Left lobe of liver (tissue), 2 donors: ENCODE measurements at regions not wholly inside any gene's neighbourhood (a gene's known extent, or its start where the extent isn't known, plus 50 kb on each side); places are given as distances from the start of the nearest gene placed in this dataset.
"Not testable (repeated sequence)": the region's sequence is repeated elsewhere in the genome, so short reads cannot be mapped to it uniquely, and the experiment has no call there.

Experiments used
- ATAC-seq: fragments of 200-7000 bp; cut with Tn5 transposase; one replicate; pipeline ENCODE4 v1.9.1; 2020; ENCODE audit warnings: mild to moderate bottlenecking, moderate library complexity
- DNase-seq: peaks from one replicate; pipeline ENCODE4 v3.0.0-alpha.2; 2020; ENCODE audit warnings: low spot score
- donor health status: DM: no; HTN: no; CAD: no; lungs with moderate emphysema.
- donor health status: DM: no; HTN: yes; CAD: no.

DNA sequence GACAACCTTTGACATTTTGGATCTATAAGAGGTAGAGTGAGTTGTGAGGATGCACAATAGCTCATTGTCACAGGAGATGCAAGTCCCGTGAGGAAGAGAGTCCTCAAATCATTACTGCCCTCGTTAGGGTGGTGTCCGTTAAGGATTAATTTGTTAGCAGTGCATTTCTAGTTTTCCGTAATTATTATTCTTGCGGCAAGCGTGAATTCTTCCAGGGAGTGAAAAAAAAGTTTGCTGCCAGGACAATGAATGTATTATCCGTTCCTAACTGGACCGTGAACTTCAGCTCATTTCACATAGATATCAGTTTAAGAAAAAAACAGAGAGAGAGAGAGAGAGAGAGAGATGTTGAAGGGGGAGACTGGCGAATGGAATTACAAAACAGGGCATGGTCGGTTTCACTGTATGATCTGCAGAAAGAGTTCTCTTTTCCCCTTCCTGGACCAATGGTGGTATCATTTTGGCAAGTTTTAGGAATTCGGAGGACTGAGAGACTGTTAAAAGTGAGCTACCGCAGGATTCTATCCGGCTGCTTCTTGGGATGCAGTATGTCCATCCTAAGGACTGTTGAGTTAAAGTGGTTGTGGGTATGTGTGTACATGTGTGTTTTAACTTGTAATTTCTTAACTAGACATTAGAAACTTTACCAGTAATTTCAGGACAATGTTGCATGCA, 216.0 kb upstream of the NFIA start:
- DNase-seq, result no peak
- ATAC-seq, result no peak

DNA sequence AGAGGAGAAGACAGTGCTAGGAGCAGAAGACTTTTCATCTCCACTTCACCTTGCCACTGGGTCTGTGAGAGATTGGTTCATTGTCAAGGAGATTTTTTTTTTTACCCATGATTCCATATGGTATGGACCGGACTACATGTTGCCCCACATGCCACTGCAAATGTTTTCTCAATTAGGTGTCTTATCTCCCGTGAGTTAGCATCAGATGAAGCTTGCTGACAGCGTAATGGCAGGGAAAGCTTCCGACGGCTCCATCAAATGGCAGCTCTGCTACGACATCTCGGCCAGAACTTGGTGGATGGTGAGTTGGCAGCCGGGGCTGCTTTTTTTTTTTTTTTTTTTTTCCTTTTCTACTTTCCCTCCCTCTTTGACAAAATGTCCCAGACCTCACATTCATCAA, 217.2 kb upstream of the NFIA start:
- ATAC-seq (no peak), DNase-seq (no peak)

DNA sequence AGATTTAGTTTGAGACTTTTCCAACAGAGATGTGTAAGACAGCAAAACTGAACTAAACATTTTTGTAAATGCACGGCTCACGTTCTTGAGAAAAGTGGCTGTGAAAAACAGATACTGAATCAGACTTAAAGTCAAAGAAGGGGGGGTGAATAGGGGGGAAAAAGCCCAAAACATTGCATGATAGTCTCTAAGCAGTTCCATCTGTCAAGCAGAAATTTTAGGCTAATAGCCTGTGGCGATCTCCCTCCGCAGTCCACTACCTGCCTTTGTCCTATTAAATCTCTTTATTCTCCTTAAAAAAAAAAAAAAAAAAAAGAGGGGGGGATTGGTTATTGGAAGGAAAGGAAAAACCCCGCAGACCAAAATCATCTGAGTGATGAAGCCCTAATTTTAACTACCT, 217.6 kb upstream of the NFIA start:
- no peak for ATAC-seq

DNA sequence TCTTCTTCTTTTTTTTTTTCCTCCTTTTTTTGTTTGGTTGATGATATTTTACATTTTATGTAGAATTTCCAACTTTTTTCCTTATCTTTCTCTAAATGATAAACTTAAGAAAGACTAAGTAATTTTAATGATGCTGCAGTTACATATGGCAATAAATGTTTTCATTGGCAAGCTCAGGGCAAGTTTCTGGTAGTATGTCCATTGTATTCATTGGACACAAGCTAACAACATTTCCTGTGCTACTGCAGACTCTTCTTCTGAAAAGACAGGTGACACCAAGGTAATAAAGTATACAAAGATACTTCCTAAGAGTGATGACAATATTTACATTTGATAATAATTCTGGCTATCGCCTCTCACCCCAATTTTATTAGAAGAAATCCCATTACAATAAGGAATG, 219.2 kb upstream of the NFIA start:
- ATAC-seq, result no peak

More for the DNA sequence above, 217.6 kb upstream of the NFIA start:
- no peak for DNase-seq

DNA sequence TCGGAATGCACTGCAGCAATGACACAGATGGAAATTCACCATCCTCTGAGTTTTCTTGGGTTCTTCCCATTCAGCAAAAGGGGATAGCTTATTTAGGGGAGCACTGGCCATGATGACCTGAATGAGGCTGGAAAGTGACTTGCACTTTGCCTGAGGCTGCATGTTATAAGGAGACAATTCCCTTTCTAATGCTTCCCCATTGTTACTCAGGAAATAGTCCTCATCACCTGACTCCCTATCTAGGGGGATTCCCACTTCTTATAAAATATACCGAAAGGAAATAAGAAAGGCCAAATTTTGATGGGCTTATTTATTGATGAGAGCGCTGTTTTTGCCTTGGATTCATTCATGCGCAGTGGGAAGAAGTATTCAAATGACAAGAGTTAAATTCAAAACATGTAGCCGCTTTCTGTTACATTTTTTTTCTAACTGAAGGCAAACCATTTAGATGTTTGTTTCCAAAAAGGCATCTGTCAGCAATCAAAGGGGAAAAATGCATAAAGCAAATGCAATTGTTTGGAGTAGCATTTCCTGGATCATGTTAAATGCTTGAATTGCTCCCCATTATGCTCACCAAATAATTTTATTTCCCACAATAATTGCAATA, 220.3 kb upstream of the NFIA start:
- ATAC-seq (no peak), DNase-seq (no peak)

More for the DNA sequence above, 219.2 kb upstream of the NFIA start:
- DNase-seq, result no peak

DNA sequence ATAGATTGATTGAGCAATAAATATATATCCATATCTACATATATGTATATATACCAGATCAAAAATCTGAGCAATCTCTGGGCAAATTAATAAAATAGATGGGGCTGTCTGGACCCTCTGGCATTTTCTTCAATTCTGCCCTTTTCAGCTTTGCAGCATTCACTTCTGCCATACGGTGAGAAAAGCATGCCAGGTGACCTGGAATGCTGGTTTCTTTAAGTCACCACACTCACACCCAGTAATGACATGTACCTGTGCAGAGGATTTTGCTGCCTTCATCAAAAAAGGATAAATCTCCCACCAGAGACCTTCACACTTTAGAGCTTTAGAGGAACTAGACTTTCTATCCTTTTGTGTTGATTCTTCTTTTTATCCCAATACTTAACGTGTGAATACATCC, 223.2 kb upstream of the NFIA start:
- DNase-seq (no peak), ATAC-seq (no peak)

DNA sequence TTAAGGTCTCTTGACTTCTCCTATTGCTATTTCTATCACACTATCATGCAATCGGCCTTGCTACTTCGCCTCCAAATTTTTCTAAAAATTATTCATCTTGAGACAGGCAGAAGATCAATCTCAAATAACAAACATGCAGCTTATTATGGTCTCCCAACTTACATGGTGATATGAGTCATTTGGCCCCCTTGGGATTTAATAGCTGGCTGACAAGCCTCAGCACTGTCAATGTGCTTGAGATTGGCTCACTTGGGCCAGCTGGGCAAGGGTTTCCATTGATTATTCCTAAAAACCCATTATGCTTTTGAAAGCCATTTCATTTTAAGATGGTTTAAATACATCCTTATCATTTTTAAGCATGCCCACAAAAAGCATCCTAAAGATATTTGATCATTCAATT, 224.5 kb upstream of the NFIA start:
- DNase-seq (no peak), ATAC-seq (no peak)

DNA sequence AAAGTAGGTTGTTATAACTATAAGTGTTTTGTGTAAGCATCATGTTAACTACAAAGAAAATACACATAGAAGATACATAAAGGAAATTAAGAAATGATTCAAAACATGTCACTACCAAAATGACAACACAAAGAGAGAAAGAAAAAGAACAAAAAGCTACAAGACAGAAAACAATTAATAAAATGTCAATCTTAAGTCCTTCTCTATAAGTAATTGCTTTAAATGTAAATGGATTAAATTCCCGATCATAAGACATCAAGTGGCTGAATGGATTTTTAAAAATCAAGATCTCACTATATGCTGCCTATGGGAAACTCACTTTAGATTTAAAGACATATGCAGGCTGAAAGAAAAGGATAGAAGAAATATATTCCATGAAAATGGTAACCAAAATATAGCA, 232.3 kb upstream of the NFIA start:
- no peak for ATAC-seq
- DNase-seq, result no peak

DNA sequence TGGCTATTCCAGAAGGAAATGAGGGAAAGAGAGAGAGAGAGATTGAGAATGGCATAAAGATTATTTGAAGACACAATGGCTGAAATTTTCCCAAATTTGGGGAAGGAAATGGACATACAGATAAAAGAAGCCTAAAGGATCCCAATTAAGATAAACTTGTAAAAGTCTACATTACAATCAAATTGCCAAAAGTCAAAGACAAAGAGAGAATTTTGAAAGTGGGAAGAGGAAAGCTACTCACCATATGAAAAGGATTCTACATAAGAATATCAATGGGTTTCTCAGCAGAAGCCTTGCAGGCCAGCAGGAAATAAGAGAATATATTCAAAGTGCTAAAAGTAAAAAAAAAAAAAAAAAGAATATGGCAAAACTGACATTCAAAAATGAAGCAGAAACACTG, 233.0 kb upstream of the NFIA start:
- DNase-seq (no peak), ATAC-seq (no peak)

DNA sequence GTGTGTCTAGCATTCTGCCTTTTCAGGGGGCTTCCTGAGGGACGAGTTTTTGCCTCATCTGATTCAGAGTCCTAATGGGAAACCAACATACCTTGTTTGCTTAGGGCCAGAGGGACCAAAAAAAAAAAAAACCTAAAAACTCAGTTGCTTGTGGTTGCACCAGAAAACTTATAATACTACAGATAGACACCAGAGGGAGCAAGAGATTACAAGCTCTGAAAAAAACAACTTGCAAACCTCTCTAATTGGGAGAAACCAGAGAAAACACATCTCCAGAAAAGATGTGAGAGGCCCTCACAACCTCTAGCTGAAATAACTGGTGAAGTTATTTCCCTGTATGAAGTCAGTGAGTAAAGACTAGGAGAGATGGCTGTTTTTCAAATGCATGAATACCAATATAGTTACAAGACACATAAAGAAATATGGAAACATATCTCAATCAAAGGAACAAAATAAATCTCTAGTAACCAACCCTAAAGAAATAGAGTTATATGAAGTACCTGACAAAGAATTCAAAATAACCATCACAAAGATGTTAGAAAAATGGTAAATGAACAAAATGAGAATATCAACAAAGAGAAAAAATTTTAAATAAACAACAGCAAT, 233.7 kb upstream of the NFIA start:
- ATAC-seq, result peak; percentile 82
- DNase-seq, result no peak

DNA sequence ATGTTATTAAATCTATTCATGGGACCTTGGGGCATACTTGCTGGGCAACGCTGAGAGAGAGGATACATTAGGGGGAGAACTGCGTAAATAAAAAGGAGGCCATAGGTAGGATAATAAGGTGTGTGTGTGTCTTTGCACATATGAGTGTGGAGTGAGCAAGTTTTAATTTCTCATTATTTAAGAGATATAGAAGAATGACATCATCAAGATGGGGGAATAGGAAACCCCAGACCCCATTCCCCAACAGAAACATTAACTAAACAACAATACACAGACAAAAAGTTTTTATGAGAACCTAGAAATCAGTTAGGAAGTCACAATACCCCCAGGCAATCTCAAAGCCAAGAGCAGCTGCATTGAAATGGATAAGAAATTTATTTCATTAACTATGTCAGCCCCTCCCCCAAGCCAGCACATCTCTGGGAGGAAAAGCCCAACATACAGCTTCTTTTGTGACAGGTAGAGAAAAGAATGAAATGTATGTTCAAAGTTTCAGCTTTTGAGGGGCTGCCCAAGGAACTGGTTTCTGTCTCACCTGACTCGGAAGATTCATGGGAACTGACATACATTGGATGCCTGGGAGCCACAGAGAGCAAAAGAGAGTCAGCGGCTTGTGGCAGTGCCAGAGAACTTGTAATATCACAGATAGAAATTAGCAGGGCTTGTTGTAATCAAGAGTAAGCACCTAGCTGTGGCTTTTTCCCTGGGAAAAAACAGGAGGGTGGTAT, 234.3 kb upstream of the NFIA start:
- DNase-seq (no peak), ATAC-seq (no peak)

DNA sequence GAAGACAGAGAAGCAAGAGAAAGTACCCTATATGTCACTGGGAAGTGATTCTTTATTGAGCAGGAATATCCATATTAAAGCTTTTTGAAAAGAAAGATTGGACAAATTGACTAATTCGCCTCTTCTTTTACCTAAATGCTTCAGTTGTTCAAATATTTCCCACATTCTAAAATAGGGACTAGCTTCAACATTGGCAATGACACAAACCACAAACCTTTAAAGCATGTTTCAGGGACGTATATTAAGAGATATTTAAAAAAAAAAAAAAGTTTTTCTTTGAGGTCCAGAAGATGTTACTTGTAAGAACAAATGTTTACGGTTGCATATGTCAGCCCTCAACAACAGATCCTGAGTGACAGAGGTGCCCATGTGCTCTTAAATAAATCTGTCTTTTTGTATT, 235.0 kb upstream of the NFIA start:
- no peak for DNase-seq
- no peak for ATAC-seq

DNA sequence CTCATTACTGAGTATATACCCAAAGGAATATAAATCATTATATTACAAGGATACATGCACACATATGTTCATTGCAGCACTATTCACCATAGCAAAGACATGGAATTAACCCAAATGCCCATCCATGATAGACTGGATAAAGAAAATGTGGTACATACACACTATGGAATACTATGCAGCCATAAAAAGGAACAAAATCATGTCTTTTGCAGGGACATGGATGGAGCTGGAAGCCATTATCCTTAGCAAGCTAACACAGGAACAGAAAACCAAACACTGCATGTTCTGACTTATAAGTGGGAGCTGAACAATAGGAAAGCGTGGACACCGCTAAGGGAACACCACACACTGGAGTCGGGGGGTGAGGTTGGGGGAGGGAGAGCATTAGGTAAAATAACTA, 236.7 kb upstream of the NFIA start:
- DNase-seq, ATAC-seq: not testable (repeated sequence)

DNA sequence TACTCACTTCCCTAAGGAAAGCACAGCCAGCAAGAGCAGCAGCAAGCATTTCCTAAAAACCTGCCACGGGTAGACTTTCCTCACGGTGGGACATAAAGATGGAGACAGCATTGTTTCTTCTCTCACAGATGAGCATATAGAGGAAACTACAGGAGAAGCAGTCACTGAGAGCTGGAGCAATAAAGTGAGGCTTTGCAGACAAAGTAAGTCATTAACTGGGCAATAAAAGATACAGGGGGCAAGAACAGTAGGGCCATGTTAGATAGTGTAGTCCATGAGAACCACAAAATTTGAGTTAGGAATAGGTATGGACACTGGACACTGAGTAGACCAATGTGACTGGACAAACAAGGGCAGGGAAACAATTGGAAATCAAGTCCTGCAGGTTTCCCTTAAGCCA, 240.1 kb upstream of the NFIA start:
- ATAC-seq (no peak), DNase-seq (no peak)

DNA sequence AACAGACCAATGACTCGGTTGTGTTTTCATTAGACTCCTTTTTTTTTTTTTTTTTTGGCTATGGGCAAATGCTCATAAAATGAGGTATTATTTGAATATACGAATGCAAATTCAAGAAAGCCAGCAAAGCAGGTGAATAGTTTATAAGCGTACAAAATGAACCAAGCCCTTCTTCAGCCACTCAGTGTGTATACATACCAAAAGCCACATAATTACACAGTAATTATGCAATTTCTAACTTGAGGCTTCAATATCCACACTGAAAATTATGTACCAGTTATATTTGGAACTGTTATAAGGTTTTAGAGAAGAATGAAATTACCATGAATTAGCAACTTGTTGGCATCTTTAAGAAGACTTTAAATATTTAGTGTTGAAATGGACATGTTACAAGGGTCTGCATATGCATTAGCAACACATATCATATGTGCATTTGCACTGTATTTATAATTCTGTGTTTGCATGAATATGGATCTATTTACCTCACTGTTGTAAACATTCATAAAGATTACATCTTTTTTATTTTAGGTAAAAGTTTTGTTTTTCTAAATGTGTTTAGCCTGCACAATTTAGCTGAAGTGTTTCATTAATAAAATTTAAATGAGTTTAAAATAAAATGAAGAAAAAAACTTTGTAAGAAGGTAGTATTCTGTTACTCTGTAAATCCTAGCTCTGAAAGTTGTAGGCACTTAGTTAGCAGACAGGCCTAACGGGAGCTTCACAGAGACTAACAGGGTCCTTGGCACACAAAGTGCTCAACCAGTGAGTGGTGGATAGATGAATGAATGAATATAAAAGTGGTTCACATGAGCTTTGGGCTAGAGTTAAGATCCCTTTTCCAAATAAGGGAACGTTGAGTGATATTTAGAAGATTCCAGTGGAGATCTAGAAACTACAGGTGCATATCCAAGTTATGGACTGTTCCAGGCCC, 241.0 kb upstream of the NFIA start:
- no peak for ATAC-seq
- DNase-seq, result no peak

DNA sequence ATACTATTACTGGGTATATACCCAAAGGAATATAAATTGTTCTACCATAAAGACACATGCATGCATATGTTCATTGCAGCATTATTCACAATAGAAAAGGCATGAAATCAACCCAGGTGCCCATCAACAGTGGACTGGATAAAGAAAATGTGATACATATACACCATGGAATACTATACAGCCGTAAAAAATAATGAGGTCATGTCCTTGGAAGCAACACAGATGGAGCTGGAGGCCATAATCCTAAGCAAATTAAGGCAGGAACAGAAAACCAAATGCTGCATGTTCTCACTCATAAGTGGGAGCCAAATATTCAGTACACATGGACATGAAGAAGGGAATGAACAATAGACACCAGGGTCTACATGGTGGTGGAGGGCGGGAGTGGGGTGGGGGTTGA, 241.9 kb upstream of the NFIA start:
- ATAC-seq, DNase-seq: not testable (repeated sequence)

DNA sequence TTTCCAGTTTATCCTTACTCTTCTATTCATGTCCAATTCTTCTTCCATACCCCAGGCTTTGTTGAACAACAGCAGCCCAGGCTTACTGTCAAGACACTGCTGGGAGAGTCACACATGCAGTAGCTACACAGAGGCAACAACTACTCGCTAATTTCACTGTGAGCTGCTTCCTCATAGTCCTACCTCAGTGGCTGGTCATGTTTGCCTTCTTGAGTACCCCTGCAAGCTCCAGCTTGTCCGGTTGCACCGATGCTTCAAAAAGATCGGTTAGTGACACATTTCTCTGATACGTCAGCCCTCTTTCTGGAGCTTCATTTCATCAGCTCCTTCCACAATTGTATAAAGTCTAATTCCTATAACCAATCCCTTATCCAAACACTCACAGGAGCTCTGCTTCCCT, 246.7 kb upstream of the NFIA start:
- DNase-seq (no peak), ATAC-seq (no peak)

DNA sequence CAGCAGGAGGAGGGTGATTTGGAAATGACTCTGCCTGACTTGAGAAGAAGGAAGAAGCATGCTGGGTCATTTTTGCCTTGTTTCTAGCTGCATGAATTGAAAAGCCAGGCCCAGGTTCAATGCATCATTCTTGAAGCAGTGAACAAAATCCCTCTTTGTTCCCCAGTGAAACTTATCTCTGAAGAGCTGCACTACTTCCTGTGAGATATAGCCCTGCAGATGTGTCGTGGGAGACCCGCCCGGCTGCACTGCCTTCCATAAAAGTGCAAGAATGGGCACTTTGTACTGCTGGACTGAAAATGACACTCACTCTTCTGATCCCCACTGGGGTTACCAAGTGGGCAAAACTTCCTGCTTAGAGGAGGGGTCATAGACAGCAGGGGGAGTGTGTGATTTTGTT, 249.2 kb upstream of the NFIA start:
- no peak for ATAC-seq
- DNase-seq, result no peak

DNA sequence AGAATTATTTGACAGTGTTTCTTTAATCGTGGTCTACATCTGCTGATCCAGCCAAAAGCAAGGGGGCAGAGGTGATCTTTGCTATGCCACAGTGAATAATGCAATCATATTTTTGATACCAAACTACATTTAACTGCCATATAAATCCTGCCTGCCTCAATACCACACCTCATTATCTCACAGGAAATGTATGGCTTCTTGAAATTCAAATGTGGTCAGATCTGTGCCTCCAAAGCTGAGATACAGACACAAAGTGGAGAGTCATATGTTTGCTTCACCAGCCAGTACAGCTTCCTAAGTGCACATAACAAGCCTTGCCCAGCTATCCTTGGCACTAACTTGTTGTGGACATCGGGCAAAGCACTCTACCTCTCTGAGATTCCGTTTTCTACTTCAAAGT, 250.0 kb upstream of the NFIA start:
- DNase-seq (no peak), ATAC-seq (no peak)

DNA sequence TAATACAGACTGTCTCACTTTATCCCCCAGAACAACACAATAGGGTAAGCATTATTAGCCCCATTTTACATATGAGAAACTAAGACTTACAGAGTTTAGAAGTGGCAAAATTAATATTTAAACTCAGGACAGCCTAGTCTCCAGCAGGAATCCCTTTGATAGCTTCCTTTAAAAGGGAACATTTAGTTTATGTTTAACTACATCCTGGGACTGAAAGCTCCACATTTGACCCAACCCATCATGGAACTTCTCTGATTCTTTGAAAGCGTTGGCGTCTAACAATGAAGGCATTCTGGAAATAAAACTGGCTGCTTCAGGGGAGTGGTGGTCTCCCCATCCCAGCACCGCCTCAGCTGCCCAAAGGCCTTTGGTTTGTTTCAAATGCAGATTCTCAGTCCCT, 250.6 kb upstream of the NFIA start:
- DNase-seq (no peak), ATAC-seq (peak; percentile 65)

DNA sequence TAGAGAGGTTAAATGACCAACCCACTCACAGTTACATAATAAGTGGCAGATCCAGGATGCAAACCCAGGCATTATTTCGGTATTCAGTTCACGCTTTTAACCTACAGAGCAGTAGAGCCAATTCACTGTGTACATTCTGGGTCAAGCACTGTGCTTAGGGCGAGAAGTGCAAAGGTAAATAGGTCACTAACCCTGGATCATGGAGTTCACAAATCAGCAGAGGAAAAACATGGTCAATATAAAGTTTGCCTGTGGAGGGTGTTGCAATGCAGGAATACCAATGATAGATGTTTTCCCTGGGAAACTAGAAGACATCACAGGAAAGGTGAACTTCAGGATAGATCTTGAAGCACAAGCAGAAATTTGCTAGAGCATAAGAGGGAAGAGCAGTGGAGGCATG, 253.4 kb upstream of the NFIA start:
- DNase-seq, result peak; percentile 66

More for the DNA sequence above, 253.4 kb upstream of the NFIA start:
- ATAC-seq, result peak; percentile 96
